Neural cell (in vitro differentiated cells): ENCODE measurements at regions not wholly inside any gene's neighbourhood (a gene's known extent, or its start where the extent isn't known, plus 50 kb on each side); places are given as distances from the start of the nearest gene placed in this dataset.
"Not testable (repeated sequence)": the region's sequence is repeated elsewhere in the genome, so short reads cannot be mapped to it uniquely, and the experiment has no call there.

ENCODE experiments used
- H2AFZ ChIP-seq: fragments of 200-600, 300-800 bp; sonication (generic), shearing (Covaris generic); 2 replicates; pipeline ENCODE4 v1.6.0; 2014; ENCODE audit warnings: low read depth, mild to moderate bottlenecking, antibody characterized with exemption, low read length, moderate library complexity
- H3F3A ChIP-seq: fragments of 200-600 bp; shearing (Covaris generic); 2 replicates; pipeline ENCODE4 v1.6.1; 2016; ENCODE audit warnings: mild to moderate bottlenecking, moderate library complexity, mixed read lengths, antibody characterized with exemption, low read length; ENCODE audit not compliant: insufficient read depth, poor library complexity, severe bottlenecking
- H3K27ac ChIP-seq: fragments of 200-600, 300-800 bp; sonication (generic), shearing (Covaris generic); 2 replicates; pipeline ENCODE4 v1.5.1; 2014; ENCODE audit warnings: mild to moderate bottlenecking, low read length, moderate library complexity
- H3K27me3 ChIP-seq: fragments of 300-800, 200-600 bp; sonication (generic), shearing (Covaris generic); 2 replicates; pipeline ENCODE4 v1.6.0; 2014; ENCODE audit warnings: mild to moderate bottlenecking, low read depth, low read length, moderate library complexity; ENCODE audit not compliant: insufficient read depth
- H3K36me3 ChIP-seq: fragments of 300-800, 200-600 bp; sonication (generic), shearing (Covaris generic); 2 replicates; pipeline ENCODE4 v1.5.1; 2014; ENCODE audit warnings: mild to moderate bottlenecking, antibody characterized with exemption, low read length, moderate library complexity; ENCODE audit not compliant: insufficient read depth
- H3K4me2 ChIP-seq: fragments of 300-800, 200-600 bp; sonication (generic), shearing (Covaris generic); 2 replicates; pipeline ENCODE4 v1.6.0; 2014; ENCODE audit warnings: mild to moderate bottlenecking, low read length
- H3K4me3 ChIP-seq: fragments of 300-800, 200-600 bp; sonication (generic), shearing (Covaris generic); 2 replicates; pipeline ENCODE4 v1.5.1; 2014; ENCODE audit warnings: mild to moderate bottlenecking, low read length, moderate library complexity
- H3K79me2 ChIP-seq: fragments of 200-600 bp; shearing (Covaris generic); replicated peaks from 2 replicates; pipeline ENCODE4 v1.6.0; 2014; ENCODE audit warnings: mild to moderate bottlenecking, low read length, moderate library complexity; ENCODE audit not compliant: insufficient read depth
- H3K9ac ChIP-seq: fragments of 300-800, 200-600 bp; sonication (generic), shearing (Covaris generic); 2 replicates; pipeline ENCODE4 v1.6.1; 2016; ENCODE audit warnings: mild to moderate bottlenecking, low read length, mixed read lengths
- H3K9me2 ChIP-seq: fragments of 200-600 bp; shearing (Covaris generic); 2 replicates; pipeline ENCODE4 v1.6.1; 2016; ENCODE audit warnings: mild to moderate bottlenecking, low read length, mixed read lengths; ENCODE audit not compliant: insufficient read depth
- H3K9me3 ChIP-seq: fragments of 200-600, 300-800 bp; sonication (generic), shearing (Covaris generic); 2 replicates; pipeline ENCODE4 v1.6.1; 2016; ENCODE audit warnings: mild to moderate bottlenecking, mixed run types, low read length, moderate library complexity, mixed read lengths
- H4K20me1 ChIP-seq: fragments of 200-600 bp; shearing (Covaris generic); 2 replicates; pipeline ENCODE4 v1.6.1; 2016; ENCODE audit warnings: mild to moderate bottlenecking, mixed run types; ENCODE audit not compliant: insufficient read depth
- CTCF ChIP-seq: fragments of 450-650 bp; IDR thresholded peaks from 2 replicates; pipeline ENCODE4 v1.5.1; 2014; ENCODE audit warnings: antibody characterized with exemption, mild to moderate bottlenecking, moderate library complexity; ENCODE audit not compliant: poor library complexity, severe bottlenecking
- EP300 ChIP-seq: fragments of 450-650 bp; conservative IDR thresholded peaks from 2 replicates; pipeline ENCODE4 v1.6.1; 2014; ENCODE audit warnings: antibody characterized with exemption, mild to moderate bottlenecking, moderate library complexity; ENCODE audit not compliant: poor library complexity, severe bottlenecking
- EZH2 ChIP-seq: fragments of 200-600, 300-800 bp; shearing (Covaris generic), sonication (generic); IDR thresholded peaks from 2 replicates; pipeline ENCODE4 v1.6.1; 2014; ENCODE audit warnings: antibody characterized with exemption, low read length, borderline replicate concordance, mild to moderate bottlenecking; ENCODE audit not compliant: insufficient read depth, poor library complexity, severe bottlenecking
- MXI1 ChIP-seq: fragments of 450-650 bp; conservative IDR thresholded peaks from 2 replicates; pipeline ENCODE4 v1.6.1; 2014; ENCODE audit warnings: antibody characterized with exemption, mild to moderate bottlenecking; ENCODE audit not compliant: poor library complexity, severe bottlenecking
- POLR2AphosphoS5 ChIP-seq: IDR thresholded peaks from 2 replicates; pipeline ENCODE4 v1.6.1; 2012
- RAD21 ChIP-seq: fragments of 450-650 bp; conservative IDR thresholded peaks from 2 replicates; pipeline ENCODE4 v1.6.1; 2014; ENCODE audit warnings: antibody characterized with exemption, mild to moderate bottlenecking, moderate library complexity
- REST ChIP-seq: IDR thresholded peaks from 2 replicates; pipeline ENCODE4 v1.6.1; 2012; ENCODE audit warnings: borderline replicate concordance
- SMC3 ChIP-seq: fragments of 450-650 bp; conservative IDR thresholded peaks from 2 replicates; pipeline ENCODE4 v1.6.1; 2014; ENCODE audit warnings: antibody characterized with exemption, mild to moderate bottlenecking, moderate library complexity; ENCODE audit not compliant: poor library complexity
- TAF1 ChIP-seq: IDR thresholded peaks from 2 replicates; pipeline ENCODE4 v1.6.1; 2012; ENCODE audit warnings: low read depth

- H3K9me2 ChIP-seq: no peaks in the 10 kb centered on the region
- H2AFZ ChIP-seq: no peak overlapping the region
- H3F3A ChIP-seq: peaks cover 8% of the 10 kb centered on the region
- no peak overlapping the region for H3K4me3 ChIP-seq
- no peaks in the 10 kb centered on the region for H3K79me2 ChIP-seq
- no peak overlapping the region for H3K9ac ChIP-seq
- no peaks in the 10 kb centered on the region for H3K27me3 ChIP-seq
- H3K36me3 ChIP-seq: no peaks in the 10 kb centered on the region
- TF ChIP-seq POLR2AphosphoS5 (no peak), EZH2 (no peak), TAF1 (no peak), SMC3 (no peak), REST (no peak), MXI1 (no peak), RAD21 (no peak), CTCF (no peak), EP300 (no peak)
- no peaks in the 10 kb centered on the region for H4K20me1 ChIP-seq
- H3K27ac ChIP-seq: no peak overlapping the region
- H3K9me3 ChIP-seq: peaks cover 2% of the 10 kb centered on the region
- no peak overlapping the region for H3K4me2 ChIP-seq
These were observed 285.7 kb upstream of the PREP start for GRCh38 chr6:105688573-105688972.

GRCh38 chr6:105686793-105687192 lies 283.9 kb upstream of the PREP start:
- H3K9ac ChIP-seq, H3K9me2 ChIP-seq, H3K4me3 ChIP-seq, H3K36me3 ChIP-seq, H3K4me2 ChIP-seq, H3F3A ChIP-seq, H4K20me1 ChIP-seq, H3K27me3 ChIP-seq, H3K79me2 ChIP-seq, H2AFZ ChIP-seq, H3K9me3 ChIP-seq, H3K27ac ChIP-seq: not testable (repeated sequence)

GRCh38 chr6:105681061-105681460 lies 278.2 kb upstream of the PREP start:
- no peak overlapping the region for H3K4me3 ChIP-seq
- no peaks in the 10 kb centered on the region for H3K9me2 ChIP-seq
- peaks cover 2% of the 10 kb centered on the region for H3K9me3 ChIP-seq
- H3K27me3 ChIP-seq: no peaks in the 10 kb centered on the region
- no peak overlapping the region for H3K9ac ChIP-seq
- TF ChIP-seq CTCF: no peak
- no peak for TF ChIP-seq EP300
- TF ChIP-seq MXI1: no peak
- no peak for TF ChIP-seq SMC3
- TF ChIP-seq TAF1: no peak
- no peak for TF ChIP-seq POLR2AphosphoS5
- TF ChIP-seq REST: no peak
- no peak for TF ChIP-seq EZH2
- TF ChIP-seq RAD21: no peak
- H3K4me2 ChIP-seq: no peak overlapping the region
- H3K36me3 ChIP-seq: no peaks in the 10 kb centered on the region
- H3K79me2 ChIP-seq: no peaks in the 10 kb centered on the region
- H2AFZ ChIP-seq: no peak overlapping the region
- H3K27ac ChIP-seq: no peak overlapping the region
- H3F3A ChIP-seq: no peaks in the 10 kb centered on the region
- no peaks in the 10 kb centered on the region for H4K20me1 ChIP-seq
